ENCODE measurements at regions not wholly inside any gene's neighbourhood (a gene's known extent, or its start where the extent isn't known, plus 50 kb on each side); places are given as distances from the start of the nearest gene placed in this dataset.
"Not testable (repeated sequence)": the region's sequence is repeated elsewhere in the genome, so short reads cannot be mapped to it uniquely, and the experiment has no call there.

DNA sequence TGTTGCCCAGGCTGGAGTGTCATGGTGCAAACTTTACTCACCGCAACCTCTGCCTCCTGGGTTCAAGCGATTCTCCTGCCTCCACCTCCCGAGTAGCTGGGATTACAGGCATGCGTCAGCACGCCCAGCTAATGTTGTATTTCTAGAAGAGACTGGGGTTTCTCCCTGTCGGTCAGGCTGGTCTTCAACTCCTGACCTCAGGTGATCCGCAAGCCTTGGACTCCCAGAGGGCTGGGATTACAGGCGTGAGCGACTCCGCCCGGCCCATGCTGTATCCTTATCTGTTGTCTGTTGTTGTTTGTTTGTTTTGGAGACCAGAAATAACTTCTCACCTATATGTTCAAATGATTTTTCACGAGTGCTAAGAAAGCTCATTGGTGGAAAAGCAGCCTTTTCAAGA is 81.2 kb upstream of the HMX1 start:
- ATAC-seq; H3K27me3 Mint-ChIP-seq; DNase-seq; H3K9me3 Mint-ChIP-seq; H3K36me3 Mint-ChIP-seq (ENCODE audit: low read depth); H3K4me3 Mint-ChIP-seq; H3K27ac Mint-ChIP-seq; H3K4me1 Mint-ChIP-seq: not testable (repeated sequence)

DNA sequence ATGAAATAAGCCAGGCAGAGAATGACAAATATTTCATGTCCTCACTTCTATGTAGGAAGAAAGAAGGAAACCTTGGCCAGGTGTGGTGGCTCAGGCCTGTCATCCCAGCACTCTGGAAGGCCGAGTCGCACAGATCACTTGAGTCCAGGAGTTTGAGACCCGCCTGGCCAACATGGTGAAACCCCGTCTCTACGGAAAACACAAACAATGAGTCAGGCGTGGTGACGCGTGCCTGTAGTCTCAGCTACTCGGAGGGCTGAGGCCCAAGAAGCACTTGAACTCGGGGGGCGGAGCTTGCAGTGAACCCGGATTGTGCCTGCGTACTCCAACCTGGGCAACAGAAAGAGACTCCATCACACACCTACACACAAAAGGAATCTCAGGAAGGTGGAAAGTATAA is 80.5 kb upstream of the HMX1 start:
- DNase-seq; H3K4me1 Mint-ChIP-seq; H3K9me3 Mint-ChIP-seq; ATAC-seq; H3K27me3 Mint-ChIP-seq; H3K4me3 Mint-ChIP-seq; H3K27ac Mint-ChIP-seq; H3K36me3 Mint-ChIP-seq (ENCODE audit: low read depth): not testable (repeated sequence)

DNA sequence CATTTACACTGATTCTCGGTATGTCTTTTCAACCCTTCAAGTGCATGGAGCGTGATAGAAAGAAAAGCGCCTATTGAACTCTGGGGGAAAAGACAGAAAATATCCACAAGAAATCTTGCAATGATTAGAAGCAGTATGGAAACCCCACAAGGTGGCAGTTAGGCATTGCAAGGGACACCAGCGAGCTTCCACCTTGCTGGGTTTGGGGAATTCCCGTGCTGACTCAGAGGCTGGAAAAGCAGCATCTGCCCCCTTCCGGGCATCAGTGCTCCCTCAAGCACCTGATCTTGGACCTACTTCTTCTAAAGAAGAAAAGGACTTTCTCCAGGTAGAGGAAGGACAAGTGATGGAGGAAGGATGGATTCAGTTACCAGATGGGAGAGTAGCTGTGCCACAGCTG is 73.9 kb upstream of the HMX1 start:
- not testable (repeated sequence) for H3K4me1 Mint-ChIP-seq; H3K36me3 Mint-ChIP-seq (ENCODE audit: low read depth); DNase-seq; ATAC-seq; H3K27me3 Mint-ChIP-seq; H3K4me3 Mint-ChIP-seq; H3K9me3 Mint-ChIP-seq; H3K27ac Mint-ChIP-seq

DNA sequence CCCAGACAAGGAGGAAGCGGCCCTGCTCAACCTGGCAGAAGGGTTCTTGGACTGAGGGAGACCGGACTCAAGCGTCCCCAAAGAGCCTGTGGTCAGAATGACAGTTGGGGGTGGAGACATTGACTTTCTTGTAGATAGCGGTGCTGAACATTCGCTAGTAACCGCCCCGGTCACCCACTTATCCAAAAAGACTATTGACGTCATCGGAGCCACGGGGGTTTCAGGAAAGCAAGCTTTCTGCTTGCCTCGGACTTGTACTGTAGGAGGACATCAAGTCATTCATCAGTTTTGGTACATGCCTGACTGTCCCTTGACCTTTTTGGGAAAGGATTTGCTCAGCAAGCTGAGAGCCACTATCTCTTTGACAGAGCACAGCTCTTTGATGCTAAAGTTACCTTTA is 71.7 kb upstream of the HMX1 start:
- not testable (repeated sequence) for H3K9me3 Mint-ChIP-seq; H3K27ac Mint-ChIP-seq; H3K27me3 Mint-ChIP-seq; H3K36me3 Mint-ChIP-seq (ENCODE audit: low read depth); ATAC-seq; H3K4me1 Mint-ChIP-seq; DNase-seq; H3K4me3 Mint-ChIP-seq

DNA sequence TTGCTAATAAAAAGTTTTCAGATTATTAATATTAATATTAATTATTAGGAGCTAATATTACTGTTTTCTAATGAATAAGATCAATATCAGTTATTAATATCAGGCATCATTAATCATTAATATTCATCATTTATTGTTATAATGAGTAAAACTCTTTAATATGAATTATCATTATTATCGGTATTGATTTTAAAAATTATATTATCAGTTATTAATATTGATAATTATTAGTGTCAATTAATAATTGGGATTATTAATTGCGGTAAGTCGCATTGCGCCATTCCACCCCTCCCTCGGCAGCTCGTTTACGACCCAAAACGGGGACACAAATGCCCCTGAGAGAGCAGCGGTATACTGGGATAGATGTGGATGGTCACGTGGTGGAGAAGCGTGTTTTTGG is 70.4 kb upstream of the HMX1 start:
- H3K4me1 Mint-ChIP-seq; H3K27ac Mint-ChIP-seq; ATAC-seq; H3K4me3 Mint-ChIP-seq; H3K36me3 Mint-ChIP-seq (ENCODE audit: low read depth); H3K27me3 Mint-ChIP-seq; H3K9me3 Mint-ChIP-seq; DNase-seq: not testable (repeated sequence)

DNA sequence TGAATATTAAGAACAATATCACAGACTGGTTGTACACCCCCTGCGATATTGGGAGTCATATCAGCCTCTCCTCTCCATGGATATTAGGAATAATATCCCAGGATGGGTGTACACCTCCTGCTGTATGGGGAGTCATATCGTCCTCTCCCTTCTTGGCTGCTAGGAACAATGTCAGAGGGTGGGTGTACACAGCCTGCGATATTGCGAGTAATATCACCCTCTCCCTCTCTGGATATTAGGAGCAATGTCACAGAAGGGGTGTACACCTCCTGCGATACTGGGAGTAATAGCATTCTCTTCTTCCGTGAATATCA is 69.8 kb upstream of the HMX1 start:
- H3K27ac Mint-ChIP-seq; ATAC-seq; H3K36me3 Mint-ChIP-seq (ENCODE audit: low read depth); H3K27me3 Mint-ChIP-seq; H3K9me3 Mint-ChIP-seq; DNase-seq; H3K4me3 Mint-ChIP-seq; H3K4me1 Mint-ChIP-seq: not testable (repeated sequence)

DNA sequence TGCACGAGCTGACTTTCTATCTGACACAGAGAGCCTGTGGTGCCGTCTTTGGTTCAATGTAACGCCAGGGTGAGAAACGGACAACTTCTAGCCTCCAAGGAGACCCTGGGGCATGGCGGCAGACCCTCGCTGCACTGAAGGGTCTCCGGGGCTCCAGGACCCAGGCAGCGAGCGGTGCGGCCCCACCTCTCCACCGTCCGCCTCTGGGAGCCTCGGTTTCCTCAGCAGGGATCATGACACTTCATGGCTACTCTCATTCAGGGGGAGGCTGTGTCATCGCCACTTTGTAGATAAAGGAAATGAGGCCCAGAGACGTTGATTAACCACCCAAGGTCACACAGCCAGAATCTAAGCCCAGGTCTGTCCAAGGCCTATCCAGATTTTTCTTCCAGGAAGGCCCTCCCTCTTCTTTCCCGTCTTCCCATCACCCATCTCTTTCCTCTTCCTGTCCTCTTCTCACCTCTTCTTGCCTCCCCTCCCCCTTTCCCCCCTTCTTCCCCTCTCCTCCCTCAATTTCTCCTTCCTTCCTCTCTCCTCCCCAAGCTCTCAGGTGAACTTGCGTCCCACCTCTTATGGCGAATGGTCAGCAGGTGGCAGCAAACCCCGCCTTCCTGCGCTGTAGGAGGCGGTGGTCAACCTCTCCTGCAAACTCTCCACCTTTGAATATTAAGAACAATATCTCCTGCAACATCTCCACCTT is 69.3 kb upstream of the HMX1 start:
- no peak overlapping the region for H3K27ac Mint-ChIP-seq
- DNase-seq (no peak), ATAC-seq (no peak)
- H3K4me1 Mint-ChIP-seq, result no peaks in the 10 kb centered on the region
- H3K36me3 Mint-ChIP-seq (ENCODE audit: low read depth), result no peaks in the 10 kb centered on the region
- H3K27me3 Mint-ChIP-seq, result no peaks in the 10 kb centered on the region
- H3K9me3 Mint-ChIP-seq, result no peaks in the 10 kb centered on the region
- no peak overlapping the region for H3K4me3 Mint-ChIP-seq

DNA sequence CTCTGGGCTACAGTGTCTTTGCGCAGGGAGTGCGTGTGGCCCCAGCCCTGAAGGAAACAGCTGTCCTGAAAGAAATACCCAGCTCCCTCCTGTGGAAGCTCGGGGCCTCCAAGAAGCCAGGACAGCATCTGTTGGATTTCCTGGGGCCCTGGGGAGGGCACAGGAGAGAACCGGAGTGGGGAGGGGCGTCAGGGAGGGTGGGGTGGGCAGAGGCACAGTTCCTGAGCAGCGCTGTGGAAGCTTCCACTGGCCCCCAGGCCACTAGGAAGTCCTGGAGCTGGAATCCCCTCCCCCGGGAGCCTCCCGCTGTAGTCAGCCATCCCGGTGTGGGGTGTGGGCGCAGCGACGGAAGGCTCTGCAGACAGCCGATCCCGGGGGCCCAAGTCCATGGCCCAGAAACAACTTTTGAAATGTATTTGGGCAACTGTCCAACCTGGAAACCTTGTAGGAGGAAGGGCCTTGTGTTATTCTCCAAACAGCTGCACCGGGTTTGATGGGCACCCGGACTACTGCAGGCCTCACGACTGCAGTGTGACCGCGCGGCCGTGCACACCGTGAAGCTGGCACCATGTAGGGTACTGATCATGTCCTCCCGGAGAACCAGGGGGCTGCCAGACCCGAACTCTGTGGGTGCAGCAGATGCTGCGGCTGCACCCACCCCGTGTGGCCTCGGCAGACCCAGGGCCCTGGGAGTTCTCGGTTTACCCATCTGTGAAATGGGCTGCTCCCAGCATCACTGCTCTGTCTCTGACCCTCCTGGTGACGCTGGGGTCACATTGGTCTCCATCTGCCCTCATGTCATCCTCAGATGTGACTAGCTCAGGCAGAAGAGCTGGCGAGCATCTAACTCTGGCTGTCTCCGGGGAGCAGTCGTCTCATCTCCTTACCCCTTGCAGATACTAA is 68.5 kb upstream of the HMX1 start:
- Mint-ChIP-seq H3K9me3 (no peaks in the 10 kb centered on the region), H3K4me1 (no peaks in the 10 kb centered on the region), H3K36me3 (ENCODE audit: low read depth) (no peaks in the 10 kb centered on the region), H3K27me3 (peaks cover under 1% of the 10 kb centered on the region), H3K4me3 (no peak overlapping the region), H3K27ac (no peak overlapping the region)
- DNase-seq, result no peak
- no peak for ATAC-seq

DNA sequence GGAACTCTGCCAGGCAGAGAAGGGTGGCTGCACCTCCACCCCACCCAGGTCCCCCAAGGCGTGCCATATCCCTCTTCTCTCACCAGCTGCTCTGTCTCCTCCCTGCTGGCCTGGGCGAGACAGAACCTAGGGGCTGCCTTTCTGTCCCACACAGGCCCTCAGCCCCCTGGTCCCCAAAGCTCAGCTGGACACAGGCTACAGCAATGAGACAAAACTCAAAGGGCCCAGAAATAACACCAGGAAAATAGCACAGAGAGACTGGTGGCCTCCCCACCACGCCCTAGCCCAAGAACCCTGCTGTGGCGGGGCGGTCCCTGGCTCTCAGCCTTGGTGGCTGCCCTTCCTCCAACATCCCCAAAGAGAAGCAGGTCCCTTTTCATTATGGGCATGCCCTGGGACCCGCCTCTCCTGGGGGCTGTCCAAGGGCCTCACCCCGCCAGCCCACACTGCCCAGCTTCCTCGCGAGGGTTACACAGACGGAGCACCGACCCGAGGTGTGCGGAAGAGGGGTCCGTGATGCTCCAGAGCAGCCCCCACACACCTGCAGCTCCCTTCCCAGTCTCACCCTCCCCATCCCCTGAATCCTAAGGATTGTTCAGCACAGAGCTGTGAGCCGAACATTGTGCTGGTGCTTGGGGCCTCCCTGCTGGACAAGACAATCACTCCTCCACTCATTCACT is 67.7 kb upstream of the HMX1 start:
- Mint-ChIP-seq H3K4me1 (no peaks in the 10 kb centered on the region), H3K27ac (no peak overlapping the region), H3K36me3 (ENCODE audit: low read depth) (no peaks in the 10 kb centered on the region), H3K4me3 (no peak overlapping the region), H3K9me3 (peaks cover 4% of the 10 kb centered on the region), H3K27me3 (peaks cover 6% of the 10 kb centered on the region)
- DNase-seq (no peak), ATAC-seq (no peak)

DNA sequence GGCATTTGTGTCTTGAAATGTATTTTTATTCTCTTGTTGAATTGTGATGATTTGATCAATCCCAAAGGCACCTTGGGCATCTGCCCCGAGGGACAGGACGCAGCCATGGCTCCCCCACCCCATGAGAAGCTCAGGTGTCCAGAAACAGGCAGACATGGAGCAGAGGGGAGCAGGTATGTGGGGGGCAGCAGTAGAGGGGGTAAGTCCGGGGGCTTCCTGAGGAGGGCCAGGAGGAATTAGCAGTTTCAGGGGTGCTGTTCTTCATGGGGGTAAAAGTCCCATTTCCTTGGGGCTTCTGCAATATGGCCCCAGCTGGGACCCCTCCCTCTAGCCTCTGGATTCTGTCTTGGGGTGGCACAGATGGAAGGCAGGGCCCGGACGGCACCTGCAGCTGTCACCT is 67.0 kb upstream of the HMX1 start:
- Mint-ChIP-seq H3K9me3 (peaks cover 9% of the 10 kb centered on the region), H3K27ac (no peak overlapping the region), H3K36me3 (ENCODE audit: low read depth) (no peaks in the 10 kb centered on the region), H3K27me3 (peaks cover 6% of the 10 kb centered on the region), H3K4me3 (no peak overlapping the region), H3K4me1 (no peaks in the 10 kb centered on the region)
- DNase-seq, result no peak
- no peak for ATAC-seq

DNA sequence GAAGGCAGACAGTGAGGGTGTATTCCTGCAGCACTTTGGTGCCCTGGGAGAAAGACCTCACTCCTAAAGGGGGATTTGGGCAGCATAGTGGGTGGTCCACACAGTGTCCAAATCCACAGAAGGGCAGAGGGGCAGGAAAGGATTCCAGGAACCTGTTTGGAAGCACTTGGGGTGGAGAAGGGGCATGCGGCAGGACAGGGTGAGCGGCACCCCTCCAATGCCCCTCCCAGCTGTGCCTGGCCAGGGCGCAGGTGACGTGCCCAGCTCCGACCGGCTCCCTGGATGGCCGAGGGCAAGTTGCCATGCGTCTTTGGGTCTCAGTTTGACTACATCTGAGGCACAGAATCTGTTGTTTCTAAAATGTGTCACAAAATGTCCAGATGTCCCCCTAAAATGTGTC is 66.5 kb upstream of the HMX1 start:
- H3K27me3 Mint-ChIP-seq, result peaks cover 6% of the 10 kb centered on the region
- DNase-seq, result no peak
- no peaks in the 10 kb centered on the region for H3K36me3 Mint-ChIP-seq (ENCODE audit: low read depth)
- no peak for ATAC-seq
- H3K4me1 Mint-ChIP-seq, result no peaks in the 10 kb centered on the region
- H3K4me3 Mint-ChIP-seq, result no peak overlapping the region
- H3K9me3 Mint-ChIP-seq, result peaks cover 9% of the 10 kb centered on the region
- H3K27ac Mint-ChIP-seq, result no peak overlapping the region

DNA sequence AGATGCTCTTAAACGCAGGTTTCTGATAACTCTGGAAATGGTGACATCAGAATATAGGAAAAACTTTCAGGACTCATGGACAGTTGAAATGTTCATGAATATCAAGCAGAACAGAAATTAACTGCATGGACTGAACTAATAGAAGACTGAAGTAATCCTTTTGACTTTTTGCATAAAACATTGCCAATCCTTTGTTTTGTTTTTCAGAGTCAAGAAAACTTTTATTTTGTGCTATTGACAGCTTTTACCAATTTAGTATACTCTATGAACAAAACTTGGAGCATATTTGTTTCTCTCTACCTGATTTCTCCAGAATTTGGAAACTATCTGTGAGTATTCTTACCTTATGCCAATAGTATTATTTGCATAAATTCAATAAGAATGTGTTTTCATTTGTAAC is 61.2 kb upstream of the HMX1 start:
- Mint-ChIP-seq H3K27ac (no peak overlapping the region), H3K4me1 (no peaks in the 10 kb centered on the region), H3K4me3 (no peak overlapping the region), H3K36me3 (ENCODE audit: low read depth) (no peaks in the 10 kb centered on the region), H3K27me3 (peaks cover 8% of the 10 kb centered on the region), H3K9me3 (peaks cover 12% of the 10 kb centered on the region)
- ATAC-seq, result no peak
- no peak for DNase-seq

DNA sequence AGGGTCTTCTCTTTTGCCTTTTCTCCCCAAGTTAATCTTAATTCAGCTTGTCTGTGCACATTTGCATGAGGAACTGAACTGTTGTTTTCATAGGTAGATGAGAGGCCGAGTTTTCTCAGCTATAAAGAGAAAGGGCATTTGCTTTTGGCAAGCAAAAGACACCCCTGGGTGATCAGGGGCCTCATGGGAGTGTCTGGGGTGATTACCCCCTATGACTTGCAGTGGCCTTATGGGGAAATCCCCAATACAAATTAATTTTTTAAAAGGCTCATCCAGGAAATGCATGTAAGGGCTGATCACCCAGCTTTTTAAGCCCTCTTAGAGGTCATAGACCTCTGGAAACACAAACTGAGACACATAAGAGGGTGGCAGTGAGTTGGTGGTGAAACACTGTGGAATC is 56.4 kb upstream of the HMX1 start:
- ATAC-seq, result no peak
- no peak for DNase-seq
- Mint-ChIP-seq H3K27me3 (peaks cover 5% of the 10 kb centered on the region), H3K4me3 (no peak overlapping the region), H3K9me3 (peaks cover 15% of the 10 kb centered on the region), H3K27ac (no peak overlapping the region), H3K4me1 (no peaks in the 10 kb centered on the region), H3K36me3 (ENCODE audit: low read depth) (no peaks in the 10 kb centered on the region)

DNA sequence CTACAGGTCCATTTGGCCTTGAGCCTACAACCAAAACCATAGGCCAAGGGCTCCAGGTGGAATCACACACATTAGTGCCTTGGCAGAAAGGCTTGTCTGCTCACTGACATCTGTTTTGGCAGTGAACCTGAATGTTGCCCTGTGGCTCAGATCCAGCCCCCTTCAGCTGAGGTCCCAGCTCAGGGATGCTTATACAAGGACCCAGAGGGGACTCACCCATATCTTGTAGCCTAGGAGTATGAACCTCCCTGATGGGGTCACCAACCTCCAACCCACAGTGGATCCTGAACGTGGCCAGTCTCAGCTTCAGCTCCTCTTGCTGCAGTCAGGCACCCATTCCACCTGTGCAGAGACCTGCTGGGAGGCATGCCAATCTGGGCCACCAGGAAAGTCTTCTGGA is 50.8 kb upstream of the HMX1 start:
- H3K4me1 Mint-ChIP-seq, result no peaks in the 10 kb centered on the region
- no peaks in the 10 kb centered on the region for H3K36me3 Mint-ChIP-seq (ENCODE audit: low read depth)
- H3K27me3 Mint-ChIP-seq, result peaks cover 14% of the 10 kb centered on the region
- no peak overlapping the region for H3K4me3 Mint-ChIP-seq
- H3K27ac Mint-ChIP-seq, result no peak overlapping the region
- DNase-seq, result no peak
- H3K9me3 Mint-ChIP-seq, result peaks cover 15% of the 10 kb centered on the region
- no peak for ATAC-seq

DNA sequence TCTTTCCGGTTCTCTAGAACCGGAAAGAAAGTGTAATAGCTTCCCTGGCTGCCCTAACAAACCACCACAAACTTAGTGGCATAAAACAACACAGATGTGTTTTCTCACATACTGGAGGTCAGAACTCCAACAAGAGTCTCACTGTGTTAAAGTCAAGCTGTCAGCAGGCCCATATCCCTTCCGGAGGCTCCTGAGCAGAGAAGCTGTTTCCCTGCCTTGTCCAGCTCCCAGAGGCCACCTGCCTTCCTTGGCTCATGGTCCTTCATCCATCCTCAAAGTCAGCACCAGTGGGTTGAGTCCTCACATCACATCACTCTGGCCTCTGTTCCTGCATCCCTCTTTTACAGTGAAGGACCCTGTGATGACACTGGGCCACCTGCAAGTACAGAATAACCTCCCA is 49.8 kb upstream of the HMX1 start:
- H3K4me1 Mint-ChIP-seq, result no peaks in the 10 kb centered on the region
- H3K27me3 Mint-ChIP-seq, result peaks cover 14% of the 10 kb centered on the region
- peaks cover 15% of the 10 kb centered on the region for H3K9me3 Mint-ChIP-seq
- no peak for DNase-seq
- no peak for ATAC-seq
- H3K27ac Mint-ChIP-seq, result no peak overlapping the region
- no peaks in the 10 kb centered on the region for H3K36me3 Mint-ChIP-seq (ENCODE audit: low read depth)
- H3K4me3 Mint-ChIP-seq, result no peak overlapping the region
